ENCODE measurements at regions not wholly inside any gene's neighbourhood (a gene's known extent, or its start where the extent isn't known, plus 50 kb on each side); places are given as distances from the start of the nearest gene placed in this dataset.

- no peak overlapping the region for H3K4me2 ChIP-seq (ENCODE audit: low read length)
Observed at GRCh38 chr1:30373471-30374399, 349.6 kb downstream of the MATN1 start.

DNA sequence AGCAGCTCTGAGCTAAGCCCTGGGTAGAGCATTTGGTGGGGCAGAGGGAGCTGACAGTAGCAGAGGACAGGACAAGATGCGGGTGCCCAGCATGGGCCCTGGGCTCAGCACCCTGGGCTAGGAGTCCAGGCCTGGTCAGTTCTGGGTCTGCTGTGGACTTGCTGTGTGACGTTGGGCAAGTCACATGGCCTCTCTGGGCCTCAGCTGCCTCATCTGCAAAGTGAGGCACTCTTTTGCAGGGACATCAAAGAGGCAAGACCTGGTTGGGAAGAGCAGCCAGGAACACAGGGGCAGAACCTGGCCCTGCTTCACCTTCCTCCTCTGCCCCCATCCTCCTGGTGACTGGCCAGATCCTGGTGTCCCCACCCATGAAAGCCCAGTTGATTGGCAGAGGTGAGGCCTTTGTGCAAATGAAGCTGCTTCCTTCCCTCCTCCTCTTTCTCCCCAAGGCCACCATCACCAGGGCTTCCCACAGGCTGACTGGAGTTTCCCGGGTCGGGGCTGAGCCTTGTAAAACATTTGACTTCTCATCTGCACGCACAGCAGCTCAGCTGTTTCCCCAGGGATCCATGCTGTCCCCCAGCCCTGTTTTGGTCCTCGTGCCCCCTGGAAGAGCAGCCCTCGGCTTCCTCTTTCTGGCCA is 350.5 kb downstream of the MATN1 start:
- Histone ChIP-seq H3K4me2 (ENCODE audit: low read length) (no peak overlapping the region), H3K4me3 (ENCODE audit: low read length) (no peak overlapping the region), H3K4me1 (ENCODE audit: control insufficient read depth, low read length) (no peaks in the 10 kb centered on the region), H3K79me2 (ENCODE audit: control insufficient read depth, low read length) (no peaks in the 10 kb centered on the region), H3K36me3 (ENCODE audit: control insufficient read depth, low read length) (no peaks in the 10 kb centered on the region), H3K27ac (ENCODE audit: low read depth, low read length) (no peak overlapping the region), H3K9me2 (replicated peaks; ENCODE audit: control insufficient read depth, low read length) (no peaks in the 10 kb centered on the region), H3K9me3 (ENCODE audit: control insufficient read depth, insufficient read depth, low read length) (no peaks in the 10 kb centered on the region), H3F3A (ENCODE audit: control insufficient read depth, insufficient read depth) (no peaks in the 10 kb centered on the region), H4K20me1 (ENCODE audit: control insufficient read depth, insufficient read depth, low read depth, low read length) (no peaks in the 10 kb centered on the region), H3K27me3 (ENCODE audit: control insufficient read depth, low read length) (no peaks in the 10 kb centered on the region)
- TF ChIP-seq CTCF (IDR thresholded peaks at IDR 0.05; ENCODE audit: low read depth, low read length, poor library complexity, severe bottlenecking): no peak
- TF ChIP-seq EZH2phosphoT487 (IDR thresholded peaks at IDR 0.05; ENCODE audit: borderline replicate concordance, low read length): no peak

More at GRCh38 chr1:30373471-30374399, 349.6 kb downstream of the MATN1 start:
- H3F3A ChIP-seq (ENCODE audit: control insufficient read depth, insufficient read depth): no peaks in the 10 kb centered on the region
- no peak overlapping the region for H3K27ac ChIP-seq (ENCODE audit: low read depth, low read length)
- H4K20me1 ChIP-seq (ENCODE audit: control insufficient read depth, insufficient read depth, low read depth, low read length): no peaks in the 10 kb centered on the region
- no peaks in the 10 kb centered on the region for H3K79me2 ChIP-seq (ENCODE audit: control insufficient read depth, low read length)
- H3K9me2 ChIP-seq (replicated peaks; ENCODE audit: control insufficient read depth, low read length): no peaks in the 10 kb centered on the region
- H3K9me3 ChIP-seq (ENCODE audit: control insufficient read depth, insufficient read depth, low read length): no peaks in the 10 kb centered on the region
- H3K4me3 ChIP-seq (ENCODE audit: low read length): no peak overlapping the region
- H3K4me1 ChIP-seq (ENCODE audit: control insufficient read depth, low read length): no peaks in the 10 kb centered on the region
- TF ChIP-seq CTCF (IDR thresholded peaks at IDR 0.05; ENCODE audit: low read depth, low read length, poor library complexity, severe bottlenecking) (no peak), EZH2phosphoT487 (IDR thresholded peaks at IDR 0.05; ENCODE audit: borderline replicate concordance, low read length) (no peak)
- no peaks in the 10 kb centered on the region for H3K36me3 ChIP-seq (ENCODE audit: control insufficient read depth, low read length)
- no peaks in the 10 kb centered on the region for H3K27me3 ChIP-seq (ENCODE audit: control insufficient read depth, low read length)

- no peaks in the 10 kb centered on the region for H4K20me1 ChIP-seq (ENCODE audit: control insufficient read depth, insufficient read depth, low read depth, low read length)
- no peak overlapping the region for H3K27ac ChIP-seq (ENCODE audit: low read depth, low read length)
- H3K4me1 ChIP-seq (ENCODE audit: control insufficient read depth, low read length): no peaks in the 10 kb centered on the region
- H3F3A ChIP-seq (ENCODE audit: control insufficient read depth, insufficient read depth): no peaks in the 10 kb centered on the region
- TF ChIP-seq EZH2phosphoT487 (IDR thresholded peaks at IDR 0.05; ENCODE audit: borderline replicate concordance, low read length) (no peak), CTCF (IDR thresholded peaks at IDR 0.05; ENCODE audit: low read depth, low read length, poor library complexity, severe bottlenecking) (no peak)
- H3K36me3 ChIP-seq (ENCODE audit: control insufficient read depth, low read length): no peaks in the 10 kb centered on the region
- no peaks in the 10 kb centered on the region for H3K79me2 ChIP-seq (ENCODE audit: control insufficient read depth, low read length)
- no peaks in the 10 kb centered on the region for H3K9me3 ChIP-seq (ENCODE audit: control insufficient read depth, insufficient read depth, low read length)
- no peak overlapping the region for H3K4me3 ChIP-seq (ENCODE audit: low read length)
- no peaks in the 10 kb centered on the region for H3K9me2 ChIP-seq (replicated peaks; ENCODE audit: control insufficient read depth, low read length)
- H3K27me3 ChIP-seq (ENCODE audit: control insufficient read depth, low read length): no peaks in the 10 kb centered on the region
- H3K4me2 ChIP-seq (ENCODE audit: low read length): no peak overlapping the region
Observed at GRCh38 chr1:30371888-30372791, 351.2 kb downstream of the MATN1 start.
